OCI-M2 (cell line): ENCODE measurements at regions not wholly inside any gene's neighbourhood (a gene's known extent, or its start where the extent isn't known, plus 50 kb on each side); places are given as distances from the start of the nearest gene placed in this dataset.

Experiments used
- DNase-seq: peaks from one replicate; lab custom pipeline; 2025; ENCODE audit not compliant: unreplicated experiment; lab: John Stamatoyannopoulos, UW

DNA sequence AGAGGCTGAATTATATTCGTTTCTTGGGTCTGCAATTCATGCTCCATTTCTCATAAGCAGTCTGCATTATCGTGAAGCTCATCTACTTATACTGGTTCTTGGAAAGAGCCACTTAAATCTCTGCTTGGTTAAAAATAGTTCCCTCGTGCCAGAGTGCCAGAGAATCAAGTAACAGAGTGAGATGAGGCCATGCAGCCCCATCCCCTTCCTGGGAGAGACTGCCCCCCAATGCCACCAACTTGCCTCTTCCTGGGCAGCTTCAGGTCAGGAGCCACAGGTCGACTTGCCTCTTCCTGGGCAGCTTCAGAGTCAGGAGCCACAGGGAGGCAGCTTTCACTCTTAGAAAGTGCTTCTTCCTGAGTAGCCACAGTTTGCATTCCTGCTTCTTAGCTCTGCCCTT, 223.9 kb upstream of the ZBED5 start:
- DNase-seq: no peak

DNA sequence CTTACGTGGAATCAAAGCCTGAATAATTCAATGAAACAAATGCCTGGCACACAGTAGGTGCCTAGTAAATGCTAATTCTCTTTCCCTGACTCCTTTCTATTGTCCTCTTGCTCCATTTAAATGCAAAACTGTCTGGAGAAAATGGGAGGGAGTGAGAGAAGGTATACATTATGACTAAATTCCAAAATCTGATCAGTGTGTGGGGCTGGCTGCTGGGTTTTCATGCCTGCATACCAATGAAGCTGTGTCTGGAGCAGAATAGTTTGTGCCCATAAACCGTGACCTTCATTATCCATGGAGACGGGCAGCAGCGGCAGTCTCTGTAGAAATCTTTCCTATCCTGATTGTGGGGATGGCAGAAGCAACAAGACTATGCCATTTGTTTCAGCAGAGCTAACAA, 223.4 kb upstream of the ZBED5 start:
- no peak for DNase-seq

DNA sequence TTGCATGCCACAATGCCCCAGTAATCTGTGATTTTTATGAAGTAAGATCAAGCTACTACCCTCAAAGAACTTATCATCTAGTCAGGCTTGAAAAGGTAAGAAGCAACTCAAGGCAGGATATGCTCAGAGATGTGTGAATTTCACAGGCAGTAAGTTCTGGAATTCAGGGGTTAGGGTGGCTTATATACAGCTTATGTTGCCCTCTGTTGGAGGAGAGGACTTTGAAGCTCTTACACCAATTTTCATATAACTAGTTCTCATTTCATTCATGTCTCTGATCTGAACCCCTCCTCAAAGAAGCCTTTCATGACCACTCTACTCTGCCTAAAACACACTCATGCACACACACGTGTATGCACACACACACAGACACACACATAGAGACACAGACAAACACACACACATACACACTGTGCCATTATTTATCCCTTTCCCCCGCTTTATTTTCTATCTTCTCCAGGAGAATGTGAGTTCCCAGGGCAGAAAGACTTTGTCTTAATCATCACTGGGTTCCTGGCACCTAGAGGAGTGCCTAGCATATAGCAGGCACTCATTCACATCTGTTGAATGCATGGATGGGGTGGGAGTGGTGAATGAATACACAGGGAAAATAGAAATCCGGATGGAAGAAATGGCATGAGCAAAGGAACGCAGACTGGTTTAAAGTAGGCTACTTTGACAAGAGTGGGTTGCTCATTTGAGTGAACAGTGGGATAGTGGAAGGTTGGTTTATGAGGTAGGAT, 220.7 kb upstream of the ZBED5 start:
- no peak for DNase-seq

DNA sequence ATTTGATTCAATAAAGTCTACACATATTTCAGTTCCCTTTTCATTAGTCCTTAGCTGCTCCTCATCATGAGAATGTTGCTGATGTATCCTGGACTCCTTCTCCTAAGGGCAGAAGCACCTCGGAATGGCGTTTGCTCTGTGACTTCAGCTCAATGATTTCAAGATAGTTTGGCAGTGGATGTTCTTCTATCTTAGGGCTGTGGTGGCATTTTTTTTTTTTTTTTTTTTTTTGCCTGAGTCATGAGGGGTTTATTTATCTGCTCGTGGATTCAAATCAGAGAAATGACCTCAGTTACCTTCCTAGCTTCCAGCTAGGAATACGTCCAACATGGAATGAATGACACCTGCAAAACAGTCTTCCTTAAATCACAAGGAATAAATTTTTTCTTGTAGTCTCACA, 220.0 kb upstream of the ZBED5 start:
- DNase-seq: no peak

DNA sequence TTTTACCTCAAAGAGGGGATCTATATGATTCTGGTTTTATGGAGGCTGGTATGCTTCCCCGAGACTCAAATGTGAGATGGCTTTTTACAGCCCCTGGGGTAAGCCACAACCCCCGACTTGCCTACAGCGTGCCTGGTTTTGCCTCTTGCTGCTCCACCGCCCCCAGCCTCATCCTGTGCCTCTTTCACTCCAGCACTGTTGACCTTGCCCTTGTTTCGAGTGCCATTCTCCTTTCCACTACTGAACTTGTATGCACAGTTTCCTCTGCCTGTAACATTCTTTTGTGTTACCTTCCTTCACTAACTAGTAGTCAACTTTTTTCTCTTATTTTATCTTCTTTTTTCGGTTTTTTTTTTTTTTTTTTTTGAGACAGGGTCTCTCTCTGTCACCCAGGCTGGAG, 219.0 kb upstream of the ZBED5 start:
- DNase-seq: no peak

DNA sequence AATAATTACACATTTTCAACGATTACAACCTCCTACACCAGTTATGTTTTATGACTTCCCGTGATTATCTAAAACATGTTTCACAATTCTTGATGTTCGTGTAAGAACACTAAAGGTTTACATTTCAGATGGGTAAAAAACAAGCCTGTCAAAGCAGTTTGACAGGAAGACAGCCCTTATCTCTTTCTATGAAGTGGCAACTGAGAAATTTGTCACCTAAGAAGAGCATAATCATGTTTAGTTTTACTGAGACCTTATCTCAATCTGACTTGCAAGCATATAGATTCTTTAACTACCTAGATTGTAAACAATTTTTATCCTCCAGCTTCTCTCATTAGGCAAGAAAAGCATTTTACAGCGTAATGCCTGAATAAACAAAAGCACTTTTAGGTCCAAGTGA, 218.4 kb upstream of the ZBED5 start:
- no peak for DNase-seq

DNA sequence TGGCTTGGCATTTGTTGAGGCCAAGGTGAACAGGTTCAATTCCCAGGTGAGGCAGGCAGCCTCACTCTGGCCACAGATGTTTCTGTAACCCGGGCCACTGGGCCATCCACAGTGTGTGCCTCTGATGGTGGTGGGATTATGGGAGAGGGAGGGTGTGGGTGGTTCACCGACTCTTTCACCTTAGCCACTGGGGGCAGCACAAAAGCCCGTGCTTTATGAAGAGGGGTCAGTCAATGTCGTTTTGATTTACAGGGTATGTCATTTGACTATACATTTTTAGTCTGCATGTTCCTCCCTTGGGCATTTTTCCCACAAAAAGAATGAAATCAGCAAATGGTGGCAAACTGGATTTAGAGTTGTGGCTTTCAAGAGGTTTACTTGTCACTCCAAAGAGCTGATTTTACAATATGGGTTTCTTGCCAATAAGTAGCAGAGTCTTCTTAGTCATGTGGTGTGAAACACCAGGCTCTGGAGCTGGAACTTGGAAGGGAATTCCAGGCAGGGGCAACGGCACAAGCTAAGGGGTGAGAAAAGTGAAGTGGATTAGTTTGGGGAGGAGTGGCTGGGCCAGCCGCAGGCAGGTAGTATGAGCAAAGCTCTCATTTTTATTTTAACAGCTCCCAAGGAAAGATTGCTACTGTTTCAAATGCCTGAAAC, 217.8 kb upstream of the ZBED5 start:
- no peak for DNase-seq

DNA sequence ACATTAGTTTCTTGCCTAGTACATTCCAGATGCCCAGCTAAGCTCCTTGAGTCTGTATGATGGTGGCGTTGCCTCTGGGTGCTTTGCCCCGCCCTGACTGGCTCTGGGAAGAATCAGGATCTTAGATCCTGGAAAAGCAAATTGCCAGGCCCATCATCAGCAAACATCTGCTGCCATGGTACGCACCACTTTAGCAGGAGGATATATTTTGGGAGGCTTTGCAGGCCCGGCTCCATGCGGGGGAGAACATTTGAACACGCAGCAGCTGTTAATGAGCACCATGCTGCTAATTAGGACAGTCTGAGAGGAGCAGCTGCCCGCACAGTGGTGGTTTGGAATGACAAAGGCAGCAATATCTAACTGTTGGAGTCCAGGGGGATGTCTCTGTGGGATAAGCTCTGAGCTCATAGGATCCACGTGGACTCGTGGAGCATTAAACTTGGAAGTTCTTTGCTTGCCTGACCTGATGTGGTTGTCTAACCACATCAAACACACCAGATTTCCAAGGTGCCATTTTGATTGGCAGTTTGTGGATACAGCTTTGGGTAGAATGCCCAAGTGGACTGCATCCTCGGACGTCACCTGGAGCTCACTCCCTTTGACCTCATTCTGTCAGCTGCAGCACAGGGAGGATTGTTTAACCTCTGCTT, 217.0 kb upstream of the ZBED5 start:
- DNase-seq: no peak

DNA sequence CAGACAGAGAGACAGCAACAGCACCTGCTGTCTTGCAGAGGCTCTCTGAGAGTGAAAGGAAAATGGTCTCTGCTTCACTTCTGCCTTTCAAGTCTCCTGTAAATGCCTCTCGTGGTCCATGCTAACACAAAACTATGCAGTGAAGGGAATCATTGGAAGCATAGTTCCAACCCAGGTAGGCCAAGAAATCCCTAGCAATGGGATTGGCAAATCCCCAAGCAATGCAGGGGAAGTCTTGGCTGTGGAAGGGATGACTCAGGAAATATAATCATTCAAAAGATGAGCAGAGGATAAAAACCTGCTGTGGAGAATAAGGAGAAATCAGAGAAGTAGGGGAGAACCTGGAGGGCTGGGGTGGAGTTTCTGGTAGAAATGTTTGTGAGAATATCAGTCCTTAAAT, 216.1 kb upstream of the ZBED5 start:
- DNase-seq: no peak

DNA sequence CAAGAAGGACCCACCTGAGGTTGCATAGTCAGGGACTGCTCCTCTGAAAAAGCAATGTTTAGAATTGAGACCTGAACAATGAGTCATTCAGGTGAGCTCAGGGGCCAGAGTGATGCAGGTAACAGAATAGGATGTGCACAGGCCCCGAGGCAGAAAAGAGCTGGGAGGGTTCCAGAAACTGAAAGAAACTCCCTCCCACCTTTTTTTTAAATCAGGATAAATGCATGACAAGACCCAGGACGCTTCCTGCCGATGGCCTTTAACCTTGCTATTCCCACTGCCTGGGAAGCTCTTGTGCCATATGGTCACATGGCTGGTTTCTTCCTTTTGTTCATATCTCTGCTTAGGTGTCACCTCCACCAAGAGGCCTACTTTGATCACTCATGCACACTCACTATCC, 214.2 kb upstream of the ZBED5 start:
- no peak for DNase-seq

DNA sequence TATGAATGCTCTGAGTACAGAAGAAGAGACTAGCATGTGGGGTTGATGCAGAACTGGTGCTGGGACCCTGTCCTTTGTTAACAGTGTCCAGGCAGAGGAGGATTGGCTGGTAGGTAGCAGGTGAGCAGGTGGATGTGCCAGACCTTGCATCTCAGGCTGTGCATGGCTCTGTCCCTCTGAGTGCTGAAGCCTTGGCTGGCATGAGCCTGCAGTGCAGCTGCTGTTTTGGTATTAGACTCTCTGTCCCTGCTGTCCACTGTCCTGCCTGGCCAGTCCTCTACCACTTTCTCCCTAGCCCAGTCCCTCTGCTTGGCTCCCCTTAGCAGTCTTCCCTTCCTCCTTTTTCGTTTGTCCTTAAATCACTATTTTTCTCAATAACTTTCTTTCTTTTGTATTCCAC, 213.6 kb upstream of the ZBED5 start:
- no peak for DNase-seq

DNA sequence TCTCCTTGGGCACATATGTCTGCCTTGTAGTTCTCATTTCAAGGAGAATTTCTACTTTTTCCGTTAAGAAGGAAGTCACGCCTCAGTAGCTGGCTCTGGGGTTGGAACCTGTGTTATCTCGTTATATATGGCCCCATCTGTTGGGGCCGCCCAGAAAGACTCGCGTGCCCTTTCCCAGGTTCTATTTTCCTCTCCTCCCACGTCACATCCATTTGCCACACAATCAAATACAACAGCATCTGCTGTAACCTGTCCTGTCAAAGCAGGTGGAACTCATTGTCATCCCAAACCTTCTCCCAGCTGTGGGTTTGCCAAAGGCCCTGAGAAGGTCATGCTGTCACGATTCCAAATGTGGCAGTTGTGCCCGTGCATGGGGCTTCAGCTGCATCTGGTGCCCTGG, 213.1 kb upstream of the ZBED5 start:
- no peak for DNase-seq

DNA sequence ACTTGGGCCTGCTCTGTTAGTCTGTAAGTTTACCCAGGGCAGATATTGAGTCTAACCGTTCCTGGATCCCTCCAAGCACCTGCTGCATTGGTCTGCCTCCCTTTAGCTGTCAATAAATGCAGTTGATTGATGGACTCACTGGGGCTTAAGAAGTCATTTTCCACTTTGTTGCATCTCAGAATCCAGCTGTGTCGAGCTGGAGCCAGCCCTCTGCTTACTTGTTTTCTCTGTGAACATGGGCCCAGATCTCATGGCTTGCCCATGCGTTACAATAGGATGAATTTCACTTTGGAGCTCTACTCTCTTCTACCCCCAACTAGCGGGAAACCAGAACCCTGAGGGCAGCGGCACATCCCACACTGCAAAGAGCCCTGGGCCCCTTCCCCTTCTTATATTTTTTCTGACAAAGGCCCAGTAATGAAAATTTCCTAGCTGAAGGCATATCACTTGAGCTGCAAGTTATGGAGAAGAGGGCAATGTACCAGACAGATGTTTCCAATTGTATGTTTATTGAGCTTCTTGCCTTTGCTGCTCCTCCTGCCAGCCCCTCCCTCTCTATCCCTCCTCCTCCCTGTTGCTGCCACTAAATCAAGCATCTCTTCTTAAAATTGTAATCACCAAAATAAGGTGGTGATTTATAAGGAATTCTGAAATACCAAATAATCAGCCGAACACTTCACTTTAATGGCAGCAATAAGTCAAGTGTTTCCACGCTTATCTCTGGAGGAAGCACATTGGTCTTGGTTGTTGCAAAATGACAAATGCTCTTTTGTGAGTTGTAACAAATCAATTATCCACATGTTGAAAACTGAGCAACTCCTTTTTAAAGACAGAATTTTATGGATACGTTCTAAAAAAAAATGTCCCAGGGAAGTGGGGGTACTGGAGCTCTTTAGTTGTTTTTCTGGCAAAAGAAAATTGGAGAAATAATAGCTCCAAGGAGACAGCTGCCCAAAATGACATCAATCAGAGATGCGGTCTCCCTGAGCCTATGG, 212.3 kb upstream of the ZBED5 start:
- DNase-seq: no peak

DNA sequence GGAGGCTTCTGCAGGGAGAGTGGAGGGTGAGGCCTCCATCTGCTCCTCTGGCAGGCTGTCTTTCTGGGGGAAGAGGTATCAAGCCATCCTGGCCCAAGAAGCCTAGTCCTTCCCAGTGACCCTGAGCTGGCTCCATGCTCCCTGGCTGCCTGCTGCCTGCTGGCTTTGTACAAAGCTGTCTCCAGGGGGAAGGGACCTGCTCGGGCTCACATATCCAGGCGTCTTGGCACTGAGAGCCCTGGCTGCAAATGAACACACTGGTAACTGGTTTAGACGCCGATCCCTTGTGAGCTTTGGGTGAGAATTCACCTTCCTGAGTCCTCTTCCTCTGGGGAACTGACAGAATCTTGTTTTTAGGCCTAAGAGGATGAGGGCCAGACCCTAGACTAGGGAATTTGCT, 210.3 kb upstream of the ZBED5 start:
- no peak for DNase-seq

DNA sequence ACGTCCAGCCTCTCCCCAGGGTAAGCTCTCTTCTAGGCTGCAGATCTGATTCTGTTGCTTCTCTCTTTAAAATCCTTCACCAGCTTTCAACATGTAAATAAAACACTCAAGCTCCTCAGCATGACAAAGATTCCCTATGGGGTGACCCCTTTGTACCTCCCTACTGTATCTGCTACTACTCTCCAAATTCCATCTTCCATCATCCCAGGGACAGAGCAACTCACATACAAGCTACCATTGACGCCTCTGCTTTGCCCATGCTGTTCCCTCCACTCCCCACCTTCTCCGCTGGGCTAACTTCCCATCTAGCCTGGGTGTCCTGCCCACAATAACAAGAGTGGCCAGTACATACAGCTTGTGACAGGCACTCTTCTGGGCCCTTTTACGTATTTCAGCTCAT, 207.5 kb upstream of the ZBED5 start:
- no peak for DNase-seq

DNA sequence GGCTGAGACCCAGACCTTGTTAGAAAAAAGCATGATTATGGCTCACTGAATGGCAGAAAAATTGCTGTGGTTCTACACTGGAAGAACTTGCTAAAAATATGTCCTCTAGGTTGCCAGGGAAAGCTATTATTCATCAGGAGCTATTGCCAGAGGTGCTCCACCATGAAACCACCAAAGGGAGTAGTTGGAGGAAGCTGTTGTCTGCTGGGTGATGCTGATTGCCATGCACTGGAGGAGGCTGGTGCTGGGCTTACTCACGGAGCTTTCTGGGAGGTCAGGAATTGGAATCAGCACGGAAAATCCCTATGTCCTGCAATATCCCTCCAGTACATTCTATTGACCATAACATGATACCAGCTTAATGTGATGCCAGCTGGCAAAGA, 199.6 kb upstream of the ZBED5 start:
- DNase-seq: no peak

DNA sequence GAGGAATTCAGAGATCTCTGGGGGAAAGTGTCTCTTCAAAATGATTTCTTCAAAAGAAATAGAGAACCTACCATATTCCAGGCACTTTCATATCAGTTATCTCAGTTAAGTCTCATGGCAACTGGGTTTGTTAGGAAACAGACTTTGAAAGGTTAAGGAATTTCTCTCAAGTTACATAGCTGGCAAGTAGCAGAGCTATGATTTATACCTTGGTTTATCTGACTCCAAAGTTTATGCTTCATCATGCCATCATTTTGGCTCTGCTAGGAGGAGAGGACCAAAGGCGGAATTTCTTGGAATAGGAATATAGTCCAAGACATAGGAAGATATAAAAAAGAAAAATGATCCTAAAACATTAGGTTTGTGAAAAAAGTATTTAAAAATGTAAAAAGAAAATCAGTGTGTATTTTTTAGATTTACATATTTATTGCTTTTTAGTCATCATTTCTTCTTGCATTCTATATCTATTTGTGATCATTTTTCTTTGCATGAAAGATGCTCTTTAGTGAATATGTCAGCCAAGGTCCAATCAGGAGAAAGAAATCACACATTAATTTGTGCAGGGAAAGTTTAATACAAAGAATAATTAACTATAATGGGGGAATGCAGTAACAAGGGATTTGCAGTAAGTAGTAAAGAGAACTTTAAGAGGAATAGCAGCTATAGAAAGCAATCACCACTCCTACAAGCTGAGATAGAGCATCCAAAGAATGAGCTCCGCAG, 199.1 kb upstream of the ZBED5 start:
- DNase-seq: no peak

DNA sequence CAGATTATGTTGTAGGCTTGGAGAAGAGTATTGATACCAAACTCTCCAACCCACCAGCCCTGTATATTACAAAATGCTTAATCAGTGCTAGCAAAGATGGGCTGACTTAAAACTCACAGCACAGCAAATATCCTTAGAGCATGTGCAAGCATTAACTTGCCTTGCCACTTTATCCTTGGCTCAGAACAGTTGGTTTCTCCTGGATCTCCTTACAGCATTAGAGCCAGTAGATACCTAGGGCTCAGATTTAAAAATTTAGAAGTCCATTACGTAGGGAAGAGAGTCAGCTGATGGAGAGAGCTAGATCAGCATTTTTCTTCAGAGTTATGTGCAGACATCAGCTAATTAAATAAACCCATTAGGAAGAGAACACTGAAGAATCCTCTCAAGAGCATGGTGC, 198.5 kb upstream of the ZBED5 start:
- DNase-seq: no peak

DNA sequence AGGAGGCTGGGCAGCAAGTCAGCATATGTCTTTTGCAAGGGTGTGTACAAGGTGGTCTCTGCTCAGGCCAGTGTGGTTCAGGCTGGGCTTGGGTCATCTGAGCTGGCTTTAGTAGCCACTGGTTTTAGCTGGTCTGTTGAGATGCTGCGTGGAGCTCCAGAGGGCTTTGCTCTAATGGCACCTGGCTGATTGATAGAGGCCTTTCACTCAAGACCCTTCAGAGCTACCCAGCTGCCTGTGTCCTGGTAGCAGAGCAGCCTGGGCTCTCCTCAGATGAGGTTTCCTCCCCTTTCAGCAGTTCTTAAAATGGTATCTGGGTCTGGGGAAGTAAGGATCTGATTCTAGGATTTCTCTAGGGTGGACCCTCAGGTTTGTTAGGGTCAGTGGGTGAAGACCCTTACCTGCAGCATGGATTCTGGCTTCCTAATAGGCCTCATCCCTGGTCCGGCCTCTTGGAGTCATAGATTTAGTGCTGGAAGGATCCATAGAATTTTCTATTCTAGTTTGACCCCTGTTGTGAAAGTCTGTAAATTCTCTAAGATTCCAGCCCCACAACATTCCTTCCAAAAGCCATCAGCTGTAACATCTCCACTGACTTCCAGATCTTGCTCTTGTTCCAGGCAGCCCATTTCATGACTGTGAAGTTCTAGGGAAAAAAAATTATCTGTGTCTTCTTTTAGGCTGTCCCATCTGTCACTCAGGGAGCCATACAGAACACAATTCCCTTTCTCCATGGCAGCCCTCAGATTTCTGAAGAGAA, 190.2 kb upstream of the ZBED5 start:
- no peak for DNase-seq

DNA sequence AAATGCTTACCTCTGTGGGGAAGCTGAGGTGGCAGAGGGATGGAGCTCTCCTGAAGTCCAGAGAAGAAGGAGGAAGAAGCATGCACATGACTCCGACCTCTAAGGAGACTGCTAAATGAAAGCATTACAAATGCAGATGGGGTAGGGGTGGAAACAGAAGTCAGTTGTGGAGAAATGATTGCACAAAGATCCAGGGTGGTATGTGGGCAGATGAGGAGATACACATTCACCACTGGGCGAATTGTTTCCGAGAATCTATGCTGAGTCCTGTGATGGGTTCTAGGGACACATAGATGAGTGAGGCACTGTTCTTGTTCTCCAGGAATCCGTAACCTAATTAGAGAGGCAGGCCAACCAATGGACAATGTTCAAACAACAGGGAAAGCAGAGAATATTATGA, 188.9 kb upstream of the ZBED5 start:
- DNase-seq: no peak
